Smooth muscle cell (in vitro differentiated cells): ENCODE measurements at regions not wholly inside any gene's neighbourhood (a gene's known extent, or its start where the extent isn't known, plus 50 kb on each side); places are given as distances from the start of the nearest gene placed in this dataset.

ENCODE experiments used
- DNase-seq: peaks from one replicate; lab custom pipeline; 2025; ENCODE audit not compliant: unreplicated experiment; lab: John Stamatoyannopoulos, UW
- H2AFZ ChIP-seq: fragments of 200-600 bp; sonication (generic); 2 replicates; pipeline ENCODE4 v1.6.0; 2016; ENCODE audit warnings: antibody characterized with exemption, low read depth, mild to moderate bottlenecking
- H3F3A ChIP-seq: fragments of 200-600 bp; sonication (generic); 2 replicates; pipeline ENCODE4 v1.6.0; 2017; ENCODE audit warnings: antibody characterized with exemption, low read depth
- H3K27ac ChIP-seq: fragments of 200-600 bp; sonication (generic); 2 replicates; pipeline ENCODE4 v1.5.1; 2016; ENCODE audit warnings: low read depth, mild to moderate bottlenecking
- H3K27me3 ChIP-seq: fragments of 200-600 bp; sonication (generic); 2 replicates; pipeline ENCODE4 v1.6.1; 2016; ENCODE audit warnings: low read depth, mild to moderate bottlenecking
- H3K36me3 ChIP-seq: fragments of 200-600 bp; sonication (generic); 2 replicates; pipeline ENCODE4 v1.5.1; 2016; ENCODE audit warnings: low read depth
- H3K4me1 ChIP-seq: fragments of 200-600 bp; sonication (generic); 2 replicates; pipeline ENCODE4 v1.5.1; 2016; ENCODE audit warnings: low read depth
- H3K4me2 ChIP-seq: fragments of 200-600 bp; sonication (generic); 2 replicates; pipeline ENCODE4 v1.6.0; 2016; ENCODE audit warnings: mild to moderate bottlenecking
- H3K4me3 ChIP-seq: fragments of 200-600 bp; sonication (generic); 2 replicates; pipeline ENCODE4 v1.5.1; 2016; ENCODE audit warnings: mild to moderate bottlenecking
- H3K79me2 ChIP-seq: fragments of 200-600 bp; sonication (generic); 2 replicates; pipeline ENCODE4 v1.6.0; 2016; ENCODE audit warnings: low read depth, mild to moderate bottlenecking
- H3K9ac ChIP-seq: fragments of 200-600 bp; sonication (generic); 2 replicates; pipeline ENCODE4 v1.6.0; 2016; ENCODE audit warnings: low read depth
- H3K9me3 ChIP-seq: fragments of 200-600 bp; sonication (generic); replicated peaks from 2 replicates; pipeline ENCODE4 v1.5.1; 2016; ENCODE audit warnings: low read depth
- H4K20me1 ChIP-seq: fragments of 200-600 bp; sonication (generic); 2 replicates; pipeline ENCODE4 v1.6.0; 2016; ENCODE audit warnings: low read depth
- CTCF ChIP-seq: fragments of 200-600 bp; sonication (generic); IDR thresholded peaks from 2 replicates; pipeline ENCODE4 v1.5.1; 2017; ENCODE audit warnings: borderline replicate concordance, mild to moderate bottlenecking, antibody characterized with exemption; ENCODE audit not compliant: insufficient read depth, poor library complexity, severe bottlenecking
- WGBS: methylation state at CpG from one replicate; pipeline ENCODE4 v1.1.7; 2016; ENCODE audit warnings: low lambda C conversion rate; 5-methylcytosine and 5-hydroxymethylcytosine counted together

- H3K27ac ChIP-seq: no peak overlapping the region
- no peak overlapping the region for H3K4me3 ChIP-seq
- no peaks in the 10 kb centered on the region for H3F3A ChIP-seq
- no peaks in the 10 kb centered on the region for H4K20me1 ChIP-seq
- H3K27me3 ChIP-seq: no peaks in the 10 kb centered on the region
- H3K4me1 ChIP-seq: no peaks in the 10 kb centered on the region
- DNase-seq: no peak
- no peak overlapping the region for H2AFZ ChIP-seq
- no peaks in the 10 kb centered on the region for H3K36me3 ChIP-seq
- H3K9ac ChIP-seq: no peak overlapping the region
- no peak overlapping the region for H3K4me2 ChIP-seq
- no peaks in the 10 kb centered on the region for H3K9me3 ChIP-seq
- WGBS: 68% methylated on average over 3 of the region's 3 CpGs
- H3K79me2 ChIP-seq: no peaks in the 10 kb centered on the region
- no peak for TF ChIP-seq CTCF
These were observed 173.9 kb upstream of the PLEKHA5 start for GRCh38 chr12:18955594-18955993.

GRCh38 chr12:18965203-18965602 is 164.3 kb upstream of the PLEKHA5 start:
- WGBS: 50% methylated on average over 2 of the region's 2 CpGs
- no peaks in the 10 kb centered on the region for H3K36me3 ChIP-seq
- H3K4me1 ChIP-seq: peaks cover 6% of the 10 kb centered on the region
- no peak overlapping the region for H2AFZ ChIP-seq
- no peaks in the 10 kb centered on the region for H3F3A ChIP-seq
- H3K27me3 ChIP-seq: no peaks in the 10 kb centered on the region
- H3K4me2 ChIP-seq: no peak overlapping the region
- no peak overlapping the region for H3K4me3 ChIP-seq
- H4K20me1 ChIP-seq: no peaks in the 10 kb centered on the region
- H3K9me3 ChIP-seq: no peaks in the 10 kb centered on the region
- no peak overlapping the region for H3K27ac ChIP-seq
- no peak for TF ChIP-seq CTCF
- no peak overlapping the region for H3K9ac ChIP-seq
- no peak for DNase-seq
- no peaks in the 10 kb centered on the region for H3K79me2 ChIP-seq

- no peaks in the 10 kb centered on the region for H3K9me3 ChIP-seq
- H3K4me1 ChIP-seq: peaks cover 13% of the 10 kb centered on the region
- H3K27ac ChIP-seq: no peak overlapping the region
- no peak overlapping the region for H3K4me3 ChIP-seq
- 100% methylated on average over 3 of the region's 3 CpGs for WGBS
- no peak overlapping the region for H2AFZ ChIP-seq
- H3K9ac ChIP-seq: no peak overlapping the region
- no peak for DNase-seq
- no peaks in the 10 kb centered on the region for H3K79me2 ChIP-seq
- no peak for TF ChIP-seq CTCF
- H4K20me1 ChIP-seq: no peaks in the 10 kb centered on the region
- no peak overlapping the region for H3K4me2 ChIP-seq
- H3K27me3 ChIP-seq: no peaks in the 10 kb centered on the region
- H3K36me3 ChIP-seq: no peaks in the 10 kb centered on the region
- no peaks in the 10 kb centered on the region for H3F3A ChIP-seq
These were observed 162.6 kb upstream of the PLEKHA5 start for GRCh38 chr12:18966954-18967353.

GRCh38 chr12:18967814-18968213 is 161.7 kb upstream of the PLEKHA5 start:
- Histone ChIP-seq H4K20me1 (no peaks in the 10 kb centered on the region), H3K9me3 (no peaks in the 10 kb centered on the region), H3K9ac (no peak overlapping the region), H3K36me3 (no peaks in the 10 kb centered on the region), H3K79me2 (no peaks in the 10 kb centered on the region), H2AFZ (no peak overlapping the region), H3K27me3 (no peaks in the 10 kb centered on the region), H3K27ac (no peak overlapping the region), H3K4me3 (no peak overlapping the region), H3K4me2 (no peak overlapping the region), H3F3A (no peaks in the 10 kb centered on the region), H3K4me1 (peaks cover 13% of the 10 kb centered on the region)
- TF ChIP-seq CTCF: no peak
- no peak for DNase-seq
- WGBS: 89% methylated on average over 3 of the region's 3 CpGs
